GM12878 (cell line): ENCODE measurements at regions not wholly inside any gene's neighbourhood (a gene's known extent, or its start where the extent isn't known, plus 50 kb on each side); places are given as distances from the start of the nearest gene placed in this dataset.

Experiments used
- ATAC-seq: fragments of 200-7000 bp; cut with Tn5 transposase; 3 replicates; pipeline ENCODE4 v1.9.1; 2020; ENCODE audit warnings: mild to moderate bottlenecking, moderate library complexity
- BruUV-seq: library from RNA; stranded (reverse); fragments of 400-500 nt; replicated peaks from 2 replicates; lab custom pipeline; 2021; lab: Mats Ljungman, UMichigan
- CTCF ChIA-PET: fragments of 300-600 bp; sonication (Branson Sonifier 250); formaldehyde crosslinking; extraction: SDS; loops from one replicate; lab custom pipeline; 2021; ENCODE audit warnings: inconsistent platforms; lab: Yijun Ruan, JAX
- POLR2A ChIA-PET: fragments of 350-600 bp; formaldehyde crosslinking; extraction: SDS; loops from one replicate; lab custom pipeline; 2021; ENCODE audit warnings: inconsistent platforms; lab: Charles Lee
- RAD21 ChIA-PET: fragments of 300-600 bp; sonication (Branson Sonifier 250); formaldehyde crosslinking; loops from one replicate; lab custom pipeline; 2023; ENCODE audit warnings: antibody characterized with exemption; ENCODE audit not compliant: unreplicated experiment; lab: Charles Lee
- SMC1A ChIA-PET: fragments of 300-600 bp; sonication (Branson Sonifier 250); formaldehyde crosslinking; loops from one replicate; lab custom pipeline; 2023; ENCODE audit not compliant: unreplicated experiment, uncharacterized antibody; lab: Charles Lee
- DNase-seq: peaks from one replicate; pipeline ENCODE4 v3.0.0-alpha.2; 2011; ENCODE audit warnings: low read depth, low spot score
- FAIRE-seq: peaks from 3 replicates; lab custom pipeline; 2011; peaks lifted over from hg19 to GRCh38; lab: Jason Lieb, UNC
- H2AFZ ChIP-seq: 2 replicates; pipeline ENCODE4 v1.6.0; 2011; ENCODE audit warnings: low read depth, low read length, control low read depth; ENCODE audit not compliant: control insufficient read depth
- H3K27ac ChIP-seq: 2 replicates; pipeline ENCODE4 v1.5.1; 2011; ENCODE audit warnings: control low read depth; ENCODE audit not compliant: control insufficient read depth, insufficient read depth
- H3K27me3 ChIP-seq, 2 experiments: replicated peaks in 1 of 2; 2 replicates each; pipeline versions ENCODE4 v1.6.0 to v1.6.1; 2011; ENCODE audit warnings: low read length in 1 of 2; ENCODE audit not compliant: control insufficient read depth in 2 of 2, insufficient read depth in 2 of 2
- H3K36me3 ChIP-seq, 2 experiments: 2 replicates each; pipeline ENCODE4 v1.5.1; 2011; ENCODE audit warnings: low read length in 1 of 2; ENCODE audit not compliant: control insufficient read depth in 2 of 2, insufficient read depth in 2 of 2
- H3K4me1 ChIP-seq: 2 replicates; pipeline ENCODE4 v1.6.1; 2011; ENCODE audit warnings: mild to moderate bottlenecking, low read length, moderate library complexity, mixed read lengths; ENCODE audit not compliant: control insufficient read depth, insufficient read depth
- H3K4me2 ChIP-seq: 2 replicates; pipeline ENCODE4 v1.6.0; 2011; ENCODE audit warnings: control low read depth; ENCODE audit not compliant: control insufficient read depth, insufficient read depth
- H3K4me3 ChIP-seq: fragments of 200-600 bp; sonication (generic); 2 replicates; pipeline ENCODE4 v1.5.1; 2016
- H3K79me2 ChIP-seq: 2 replicates; pipeline ENCODE4 v1.6.0; 2011; ENCODE audit warnings: low read length; ENCODE audit not compliant: control insufficient read depth, insufficient read depth
- H3K9ac ChIP-seq: 2 replicates; pipeline ENCODE4 v1.8.0; 2011; ENCODE audit warnings: low read length, control low read depth, mixed read lengths; ENCODE audit not compliant: control insufficient read depth, insufficient read depth
- H3K9me3 ChIP-seq: replicated peaks from 3 replicates; pipeline ENCODE4 v1.5.1; 2011; ENCODE audit warnings: mild to moderate bottlenecking, low read length; ENCODE audit not compliant: control insufficient read depth, insufficient read depth
- H4K20me1 ChIP-seq: 2 replicates; pipeline ENCODE4 v1.6.0; 2011; ENCODE audit not compliant: control insufficient read depth, insufficient read depth
- CEBPZ ChIP-seq: fragments of 150-350 bp; IDR thresholded peaks from 2 replicates; pipeline ENCODE4 v1.6.1; 2016; ENCODE audit warnings: low read depth, low read length
- FOXK2 ChIP-seq: fragments of 450-650 bp; IDR thresholded peaks from 2 replicates; pipeline ENCODE4 v1.6.1; 2017; ENCODE audit warnings: mild to moderate bottlenecking, moderate library complexity
- IRF3 ChIP-seq: fragments of 450-650 bp; IDR thresholded peaks from 2 replicates; pipeline ENCODE4 v1.6.1; 2014; ENCODE audit warnings: mild to moderate bottlenecking
- KDM1A ChIP-seq: fragments of 200-600 bp; sonication (generic); IDR thresholded peaks from 2 replicates; pipeline ENCODE4 v1.6.1; 2016; ENCODE audit warnings: borderline replicate concordance
- NR2C1 ChIP-seq: fragments of 450-650 bp; IDR thresholded peaks from 2 replicates; pipeline ENCODE4 v1.6.1; 2017; ENCODE audit warnings: antibody characterized with exemption, mild to moderate bottlenecking, moderate library complexity
- SMAD5 ChIP-seq: IDR thresholded peaks from 2 replicates; pipeline ENCODE4 v1.6.1; 2016; ENCODE audit warnings: antibody characterized with exemption, low read depth
- TCF3 ChIP-seq: IDR thresholded peaks from 2 replicates; pipeline ENCODE4 v1.6.1; 2012; ENCODE audit warnings: low read depth, mild to moderate bottlenecking, low read length, borderline replicate concordance; ENCODE audit not compliant: insufficient read depth
- YBX1 ChIP-seq: fragments of 450-650 bp; IDR thresholded peaks from 2 replicates; pipeline ENCODE4 v1.6.1; 2016; ENCODE audit warnings: antibody characterized with exemption
- YY1 ChIP-seq: IDR thresholded peaks from 2 replicates; pipeline ENCODE4 v1.6.1; 2011; ENCODE audit warnings: low read depth, mild to moderate bottlenecking, low read length
- ZBTB40 ChIP-seq: fragments of 450-650 bp; IDR thresholded peaks from 2 replicates; pipeline ENCODE4 v1.6.1; 2016; ENCODE audit warnings: mild to moderate bottlenecking, moderate library complexity, borderline replicate concordance
- ZNF384 ChIP-seq: IDR thresholded peaks from 2 replicates; pipeline ENCODE4 v1.6.1; 2012; ENCODE audit warnings: low read depth, mild to moderate bottlenecking, low read length, improper control_type of control experiment, borderline replicate concordance
- ZNF622 ChIP-seq: fragments of 450-650 bp; IDR thresholded peaks from 2 replicates; pipeline ENCODE4 v1.6.1; 2017; ENCODE audit warnings: mild to moderate bottlenecking, inconsistent platforms
- WGBS: methylation state at CpG from one replicate; pipeline ENCODE4 v1.1.6; 2016; ENCODE audit warnings: low lambda C conversion rate; ENCODE audit not compliant: insufficient replicate concordance, insufficient coverage; ENCODE audit errors: missing lambda C conversion rate; 5-methylcytosine and 5-hydroxymethylcytosine counted together
- in situ Hi-C: fragments of 300-500 bp; cut with MboI; formaldehyde crosslinking; loops from 9 replicates; pipeline ENCODE4 v1.14.3; 2018; ENCODE audit warnings: mixed read lengths
- intact Hi-C: fragments of 100-400 bp; cut with micrococcal nuclease; formaldehyde crosslinking; loops from one replicate; pipeline ENCODE4 v1.14.2; 2022; ENCODE audit not compliant: unreplicated experiment
- TF ChIP-seq, protein P1 (sequence below): fragments of 450-650 bp; IDR thresholded peaks from 2 replicates; pipeline ENCODE4 v1.6.1; 2016; ENCODE audit warnings: mild to moderate bottlenecking

GRCh38 chr7:68980011-68980410, 618.3 kb upstream of the AUTS2 start:
- ChIA-PET POLR2A (no interaction called here), CTCF (no interaction called here), RAD21 (no interaction called here), SMC1A (no interaction called here)
- no peak for FAIRE-seq
- H3K9me3 ChIP-seq, result no peaks in the 10 kb centered on the region; the same call in 2 of the 3 replicates
- H4K20me1 ChIP-seq, result no peaks in the 10 kb centered on the region
- no peak for DNase-seq
- no peak overlapping the region for H3K9ac ChIP-seq
- no peak overlapping the region for H3K27ac ChIP-seq
- H2AFZ ChIP-seq, result no peak overlapping the region
- no TSS peak for BruUV-seq
- no peak overlapping the region for H3K4me3 ChIP-seq
- ATAC-seq, result no peak
- in situ Hi-C loops, result no loop called here
- H3K4me1 ChIP-seq, result no peaks in the 10 kb centered on the region
- no peaks in the 10 kb centered on the region for H3K79me2 ChIP-seq
- H3K36me3 ChIP-seq, result no peaks in the 10 kb centered on the region
- H3K27me3 ChIP-seq, result no peaks in the 10 kb centered on the region
- WGBS, result 0% methylated on average over 1 of the region's 1 CpG
- TF ChIP-seq ZNF622 (no peak), ZNF384 (no peak), KDM1A (no peak), TCF3 (no peak), FOXK2 (no peak), NR2C1 (no peak), CEBPZ (no peak), ZBTB40 (no peak), YBX1 (no peak), IRF3 (no peak), YY1 (no peak), SMAD5 (no peak)
- TF ChIP-seq, protein P1, sequence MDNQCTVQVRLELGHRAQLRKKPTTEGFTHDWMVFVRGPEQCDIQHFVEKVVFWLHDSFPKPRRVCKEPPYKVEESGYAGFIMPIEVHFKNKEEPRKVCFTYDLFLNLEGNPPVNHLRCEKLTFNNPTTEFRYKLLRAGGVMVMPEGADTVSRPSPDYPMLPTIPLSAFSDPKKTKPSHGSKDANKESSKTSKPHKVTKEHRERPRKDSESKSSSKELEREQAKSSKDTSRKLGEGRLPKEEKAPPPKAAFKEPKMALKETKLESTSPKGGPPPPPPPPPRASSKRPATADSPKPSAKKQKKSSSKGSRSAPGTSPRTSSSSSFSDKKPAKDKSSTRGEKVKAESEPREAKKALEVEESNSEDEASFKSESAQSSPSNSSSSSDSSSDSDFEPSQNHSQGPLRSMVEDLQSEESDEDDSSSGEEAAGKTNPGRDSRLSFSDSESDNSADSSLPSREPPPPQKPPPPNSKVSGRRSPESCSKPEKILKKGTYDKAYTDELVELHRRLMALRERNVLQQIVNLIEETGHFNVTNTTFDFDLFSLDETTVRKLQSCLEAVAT, result no peak
- no peak overlapping the region for H3K4me2 ChIP-seq
- intact Hi-C loops, result no loop called here
